Hematopoietic multipotent progenitor cell treated with erythropoietin and hydrocortisone succinate and interleukin-3 and kit ligand, for 8 days (in vitro differentiated cells): ENCODE measurements at regions not wholly inside any gene's neighbourhood (a gene's known extent, or its start where the extent isn't known, plus 50 kb on each side); places are given as distances from the start of the nearest gene placed in this dataset.
"Not testable (repeated sequence)": the region's sequence is repeated elsewhere in the genome, so short reads cannot be mapped to it uniquely, and the experiment has no call there.

ENCODE experiments used
- DNase-seq: peaks from one replicate; pipeline ENCODE4 v3.0.0-alpha.2; 2015

DNA sequence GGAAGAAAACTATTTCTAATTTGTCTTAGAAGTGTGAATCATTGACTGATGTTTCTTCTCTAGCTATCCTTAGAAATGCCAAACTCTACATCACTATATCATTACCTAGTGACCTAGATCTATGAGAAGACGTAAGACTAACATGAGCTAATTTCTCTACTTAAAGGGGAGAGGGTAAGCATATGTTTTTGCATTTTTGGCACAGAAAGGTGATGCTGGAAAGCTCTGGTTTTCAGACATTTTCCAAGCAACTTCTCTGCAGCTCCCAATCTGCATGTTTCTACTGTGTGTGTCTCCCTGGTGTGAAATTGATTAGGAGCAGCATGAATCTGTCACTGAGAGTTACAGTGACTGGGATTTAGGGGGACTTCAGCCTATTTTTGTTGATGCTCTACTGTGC lies 235.2 kb upstream of the LINC00305 start:
- DNase-seq = no peak

DNA sequence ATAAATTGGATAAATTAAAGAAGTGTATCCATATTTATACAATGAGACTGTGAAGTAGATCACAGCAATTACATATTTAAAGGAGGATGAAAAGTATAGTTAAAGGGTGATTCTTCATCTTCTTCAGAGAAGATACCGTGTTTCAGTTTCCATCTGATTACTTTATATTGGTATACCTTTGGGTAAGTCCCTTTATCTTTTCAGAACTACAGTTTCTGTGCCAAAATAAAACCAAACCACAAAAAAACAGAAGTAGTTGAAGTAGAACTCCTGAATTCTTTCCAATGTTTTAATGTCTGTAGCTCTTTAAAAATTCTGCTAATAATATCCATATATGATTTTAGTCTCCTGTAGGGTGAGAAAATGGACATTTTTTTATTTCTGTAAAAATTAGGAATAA lies 231.2 kb upstream of the LINC00305 start:
- DNase-seq = no peak

DNA sequence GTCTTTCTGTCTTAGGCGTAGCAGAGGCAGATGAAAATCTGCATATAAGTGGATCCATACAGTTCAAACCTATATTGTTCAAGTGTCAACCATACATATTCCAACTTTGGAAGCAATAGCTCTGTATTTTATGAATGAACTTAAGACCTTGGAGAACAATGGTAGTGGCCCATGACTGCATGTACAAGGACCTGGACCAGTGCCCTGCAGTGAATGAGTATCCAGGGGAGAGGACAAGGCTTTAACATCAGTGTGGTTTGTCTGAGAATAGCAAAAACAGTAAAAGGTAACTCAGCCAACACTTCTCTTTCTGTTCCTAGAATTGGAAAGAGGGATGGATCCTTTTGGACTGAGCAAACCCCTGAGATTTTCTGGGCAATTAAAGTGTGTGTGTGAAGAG lies 230.8 kb upstream of the LINC00305 start:
- no peak for DNase-seq

DNA sequence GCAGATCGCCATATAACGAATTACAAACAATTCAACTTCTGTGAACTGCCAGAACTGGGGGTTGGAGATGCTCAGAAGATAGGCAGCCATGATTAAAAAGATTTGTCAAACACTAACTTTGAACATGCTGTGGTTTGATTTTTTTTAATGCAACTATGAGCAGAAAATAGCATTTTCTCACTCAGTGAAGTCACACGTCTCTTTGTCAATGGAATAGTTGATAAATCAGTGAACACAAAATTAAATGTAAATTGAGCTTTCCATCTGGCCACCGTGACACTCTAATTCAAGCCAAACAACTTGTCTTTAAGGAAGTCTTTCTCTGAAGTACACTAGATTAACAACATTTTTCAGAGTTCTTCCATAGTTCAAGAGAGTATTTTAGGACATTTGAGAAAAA lies 228.6 kb upstream of the LINC00305 start:
- no peak for DNase-seq

DNA sequence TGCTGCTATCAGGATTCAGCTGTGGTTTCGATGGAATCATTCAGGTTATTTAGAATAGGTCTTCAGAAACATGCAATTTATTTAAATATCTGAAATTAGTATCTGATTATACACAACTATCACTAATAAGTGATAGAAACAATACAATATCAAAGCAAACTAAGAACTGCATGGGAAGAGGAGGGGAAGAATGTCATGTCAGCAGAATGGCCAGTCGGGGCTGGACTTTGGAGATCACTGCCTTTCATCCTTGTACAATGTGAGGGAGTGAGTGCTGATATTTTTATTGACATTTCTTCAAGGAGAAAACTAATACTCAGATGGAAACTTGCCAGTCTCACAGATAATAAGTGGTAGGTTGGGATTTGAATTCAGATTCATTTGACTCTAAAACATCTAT lies 224.0 kb upstream of the LINC00305 start:
- DNase-seq = no peak

DNA sequence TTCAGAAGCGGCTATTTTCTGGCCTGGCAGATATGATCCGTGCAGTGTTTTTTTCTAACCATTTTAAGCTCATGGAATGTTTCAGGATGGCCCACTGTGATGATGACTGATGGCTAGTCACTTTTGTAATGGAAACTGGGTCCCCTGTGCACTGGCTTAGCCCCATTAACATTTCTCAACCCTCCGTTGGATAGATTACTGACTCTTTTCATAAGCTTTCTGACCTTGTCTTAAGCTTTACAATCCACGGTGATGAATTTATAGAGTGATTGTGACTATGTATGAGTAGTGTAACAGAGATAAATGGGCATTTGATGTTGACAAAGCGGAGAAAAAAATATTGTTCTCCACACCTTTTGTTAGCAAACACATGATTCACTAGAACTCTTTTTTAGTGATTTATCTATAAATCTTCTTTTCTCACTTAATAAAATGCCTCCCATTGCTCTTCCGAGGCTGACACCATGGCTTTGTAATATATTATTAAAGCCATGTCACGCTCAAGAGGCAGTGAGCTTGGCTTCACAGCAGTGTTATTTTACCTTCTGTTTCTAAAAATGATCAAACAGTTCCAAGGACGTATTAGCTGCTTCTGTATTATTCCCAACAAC lies 221.0 kb upstream of the LINC00305 start:
- DNase-seq = not testable (repeated sequence)

DNA sequence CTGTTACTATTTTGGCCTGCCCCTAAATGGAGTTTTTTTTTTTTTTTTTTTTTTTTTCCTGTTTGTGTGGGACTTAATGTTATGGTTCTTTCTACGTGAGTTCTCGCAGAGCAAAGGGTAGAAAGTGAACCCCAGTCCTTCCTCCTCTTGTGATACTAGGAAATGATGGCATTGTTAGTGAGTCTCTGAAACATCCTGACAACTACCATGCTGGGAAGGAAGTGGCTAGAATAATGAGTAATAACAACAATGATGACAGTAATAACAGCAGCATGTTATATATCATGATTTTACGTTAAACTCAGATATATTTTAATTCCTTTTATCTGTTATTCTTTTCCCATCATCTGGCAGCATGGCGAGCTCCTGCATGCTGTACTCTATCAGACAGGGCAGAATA lies 216.2 kb upstream of the LINC00305 start:
- DNase-seq = no peak

DNA sequence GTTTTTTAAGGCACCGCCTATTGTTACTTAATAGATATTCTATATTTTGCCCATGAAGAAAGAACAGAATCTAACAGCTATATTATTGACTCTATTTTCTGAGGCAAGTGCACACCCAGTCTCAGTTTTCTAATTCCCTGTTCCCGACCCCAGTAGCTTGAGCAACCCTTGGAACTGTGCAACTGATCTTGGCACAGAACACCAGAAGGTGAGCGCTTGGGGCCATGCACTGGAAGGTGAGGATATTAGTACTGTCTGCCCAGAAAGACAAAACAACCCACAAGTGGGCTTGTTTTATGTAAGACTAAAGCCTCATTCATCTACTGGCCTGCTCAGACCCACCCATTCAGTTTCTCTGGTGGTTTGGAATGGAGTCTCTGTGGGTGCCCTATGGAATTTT lies 188.8 kb upstream of the LINC00305 start:
- DNase-seq = no peak

DNA sequence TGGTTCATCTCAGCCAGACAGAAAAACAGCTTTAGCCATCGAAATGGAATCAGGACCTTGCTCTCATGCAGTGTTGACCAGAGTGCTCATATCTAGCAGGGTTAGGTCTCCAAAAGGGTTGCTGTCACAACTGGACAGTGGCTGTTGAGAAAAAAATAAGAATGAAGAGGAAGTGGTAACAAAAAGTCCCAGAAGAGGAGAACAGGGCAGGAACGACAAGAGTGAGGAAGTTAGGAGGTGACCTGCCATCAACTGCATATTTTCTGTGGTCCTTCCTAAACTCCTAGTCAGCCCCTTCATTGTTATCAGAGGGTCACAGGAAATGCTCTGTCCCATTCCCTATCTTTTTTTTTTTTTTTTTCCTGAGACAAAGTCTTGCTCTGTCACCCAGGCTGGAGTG lies 188.1 kb upstream of the LINC00305 start:
- no peak for DNase-seq

DNA sequence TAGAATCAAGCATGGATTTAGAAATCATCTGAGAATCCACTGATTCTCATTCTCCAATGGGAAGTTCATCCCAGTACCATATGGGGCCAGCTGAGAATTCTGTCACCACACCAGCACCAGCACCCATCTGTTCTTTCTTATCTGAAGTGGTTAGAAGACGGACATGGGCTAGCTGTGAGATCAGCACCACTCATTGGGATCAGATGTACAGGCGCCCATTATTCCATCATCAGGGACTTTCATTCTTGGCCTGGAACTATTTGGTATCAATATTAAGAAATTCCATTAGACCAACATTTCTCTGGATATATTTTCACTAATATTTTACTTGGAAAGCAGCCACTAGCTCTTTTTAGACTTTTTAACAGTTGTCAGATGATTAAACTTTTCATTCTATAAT lies 185.9 kb upstream of the LINC00305 start:
- no peak for DNase-seq

DNA sequence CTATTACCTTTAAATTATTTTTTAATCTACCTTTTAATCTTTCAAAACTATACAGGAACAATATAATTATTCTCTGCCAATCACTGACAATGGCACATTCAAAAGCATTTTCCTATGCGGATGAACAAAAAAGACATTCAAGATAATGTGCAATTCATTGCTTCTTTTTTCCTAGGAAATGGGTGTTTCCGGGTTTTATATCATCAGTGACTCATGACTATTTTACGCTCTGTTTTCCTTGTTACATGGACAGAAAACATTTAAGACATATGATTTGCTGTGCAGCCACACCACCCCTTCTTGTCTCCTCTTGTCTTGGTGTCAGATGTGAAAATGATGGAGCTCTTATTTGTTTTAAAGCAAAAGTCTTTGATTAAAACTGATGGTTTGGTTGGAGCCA lies 184.7 kb upstream of the LINC00305 start:
- no peak for DNase-seq

DNA sequence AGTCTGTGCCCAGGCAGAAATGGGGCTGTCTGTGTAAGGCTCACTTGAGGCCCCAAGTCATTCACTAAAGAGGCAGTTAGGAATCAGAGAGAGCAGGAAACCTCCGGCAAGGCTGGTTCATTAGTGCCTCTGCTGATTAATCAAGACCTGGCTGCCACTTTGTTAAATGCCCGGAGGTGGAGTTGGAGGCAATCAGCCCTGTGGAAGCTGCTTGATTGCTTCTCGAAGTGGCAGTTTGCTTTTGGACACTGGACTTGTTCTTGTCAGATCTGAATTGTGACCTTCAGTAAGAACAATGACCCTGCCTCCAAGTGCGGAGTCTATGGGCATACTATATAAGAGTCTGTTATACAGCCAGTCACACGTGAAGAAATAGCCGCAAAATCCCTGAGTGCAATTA lies 183.9 kb upstream of the LINC00305 start:
- no peak for DNase-seq

DNA sequence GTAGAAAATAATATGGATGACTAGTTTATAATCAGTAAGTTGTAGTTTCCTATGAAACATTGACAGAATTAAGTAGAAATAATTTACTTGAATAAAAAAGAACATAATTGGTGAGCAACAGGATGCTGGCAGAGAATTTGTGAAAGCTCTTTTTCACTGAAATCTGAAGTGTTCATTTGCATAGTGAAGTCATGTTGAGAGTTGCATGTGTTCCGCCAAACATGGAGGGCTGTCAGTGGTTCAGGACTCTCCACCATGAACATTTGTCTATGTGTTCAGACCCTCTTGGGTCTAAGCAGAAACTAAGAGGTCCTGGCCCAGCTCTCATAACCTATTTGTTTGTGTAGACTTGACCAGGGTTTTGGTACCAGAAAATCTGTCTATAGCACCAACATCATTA lies 182.5 kb upstream of the LINC00305 start:
- no peak for DNase-seq

DNA sequence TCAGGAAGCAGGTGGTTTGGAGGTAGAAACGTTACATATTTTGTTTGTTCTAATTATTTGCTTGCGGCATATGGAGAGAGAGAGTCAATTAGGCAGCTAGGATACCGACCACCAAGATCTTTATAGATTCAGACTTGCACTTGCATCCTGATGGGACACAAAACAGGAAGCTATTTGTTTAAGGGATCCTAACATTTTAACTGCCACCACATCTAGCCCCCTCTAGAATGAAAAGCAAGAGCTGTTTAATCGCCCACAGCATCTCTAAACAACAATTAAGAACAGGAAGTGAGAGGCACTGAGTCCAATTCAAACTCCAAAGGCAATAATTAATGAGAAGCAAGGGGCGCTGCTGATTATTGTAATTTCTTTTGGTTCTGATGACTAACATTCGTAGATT lies 182.0 kb upstream of the LINC00305 start:
- DNase-seq = no peak

DNA sequence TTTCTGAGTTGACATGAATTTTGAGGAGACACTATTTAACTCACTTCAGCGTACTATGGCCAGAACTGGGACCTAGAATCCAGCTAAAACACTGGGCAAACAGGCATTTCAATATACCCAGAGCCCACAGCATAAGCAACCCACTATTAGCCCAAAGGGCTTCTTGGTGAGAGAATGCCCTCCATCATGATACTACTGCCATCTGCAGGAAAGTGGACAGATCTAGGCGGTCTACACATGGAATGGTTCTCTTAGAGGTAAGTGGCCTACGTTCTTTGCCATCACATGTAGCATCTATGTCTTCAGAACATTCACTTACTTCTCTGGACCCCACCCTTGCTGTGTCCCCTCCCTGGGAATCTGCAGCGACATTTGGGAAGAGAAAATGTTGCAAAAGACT lies 181.3 kb upstream of the LINC00305 start:
- no peak for DNase-seq

DNA sequence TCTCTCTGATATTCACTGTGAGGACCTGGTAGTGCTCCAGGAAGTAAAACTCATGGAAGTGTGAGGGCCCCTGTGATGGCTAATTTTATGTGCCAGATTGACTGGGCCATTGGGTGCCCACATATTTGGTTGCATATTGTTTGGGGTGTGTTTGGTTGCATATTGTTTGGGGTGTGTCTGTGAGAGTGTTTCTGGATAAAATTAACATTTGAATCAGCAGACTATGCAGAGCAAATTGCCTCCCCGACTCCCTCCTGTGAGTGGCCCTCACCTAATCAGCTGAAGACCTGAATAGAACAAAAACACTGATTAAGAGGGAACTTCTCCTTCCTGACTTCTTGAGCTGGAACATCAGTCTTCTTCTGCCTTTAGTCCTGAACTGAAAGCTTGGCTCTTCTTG lies 173.3 kb upstream of the LINC00305 start:
- DNase-seq = no peak

DNA sequence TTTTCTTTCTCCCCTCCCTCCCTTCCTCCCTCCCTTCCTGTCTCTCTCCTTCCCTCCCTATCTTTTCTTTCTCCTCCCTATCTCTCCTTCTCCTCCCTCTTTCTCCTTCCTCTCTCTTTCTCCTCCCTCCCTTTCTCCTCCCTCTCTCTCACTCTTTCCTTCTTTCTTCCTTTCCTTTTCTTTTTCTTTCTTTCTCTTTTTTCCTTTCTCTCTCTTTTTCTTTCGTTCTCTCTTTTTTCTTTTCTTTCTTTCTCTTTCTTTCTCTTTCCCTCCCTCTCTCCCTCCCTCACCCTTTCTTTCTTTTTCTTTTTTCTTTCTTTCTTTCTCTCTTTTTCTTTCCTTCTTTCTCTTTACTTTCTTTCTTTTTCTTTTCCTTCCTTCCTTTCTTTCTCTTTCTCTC lies 169.7 kb upstream of the LINC00305 start:
- DNase-seq = no peak

DNA sequence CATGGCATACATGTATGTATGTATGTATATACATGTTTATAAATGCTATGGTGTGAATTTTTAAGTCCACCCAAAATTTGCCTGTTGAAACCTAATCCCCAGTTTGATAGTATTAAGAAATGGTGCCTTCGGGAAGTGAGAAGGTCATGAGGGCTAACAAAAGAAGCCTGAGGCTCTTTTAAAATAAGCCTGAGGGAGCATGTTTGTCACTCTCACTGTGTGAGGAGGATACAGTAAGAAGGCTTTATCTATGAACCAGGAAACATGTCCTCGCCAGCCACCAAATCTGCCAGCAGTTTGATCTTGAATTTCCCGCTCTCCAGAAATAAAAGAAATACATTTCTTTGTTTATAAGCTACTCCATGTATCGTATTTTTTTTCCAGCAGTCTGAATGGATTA lies 163.0 kb upstream of the LINC00305 start:
- no peak for DNase-seq

DNA sequence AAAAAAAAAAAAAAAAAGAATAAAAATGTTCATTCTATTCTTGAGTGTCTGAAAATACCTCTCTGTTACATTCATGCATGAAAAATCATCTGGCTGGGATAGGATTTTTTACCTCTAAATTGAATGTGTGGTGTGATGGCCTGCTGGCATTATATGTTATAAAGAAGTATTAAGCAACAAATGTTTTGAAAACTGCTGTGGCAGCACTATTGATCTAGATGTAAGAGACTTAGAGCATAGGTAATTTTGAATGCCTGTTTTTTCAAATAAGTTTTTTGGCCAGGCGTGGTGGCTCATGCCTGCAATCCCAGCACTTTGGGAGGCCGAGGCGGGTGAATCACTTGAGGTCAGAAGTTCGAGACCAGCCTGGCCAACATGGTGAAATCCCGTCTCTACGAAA lies 147.0 kb upstream of the LINC00305 start:
- no peak for DNase-seq

DNA sequence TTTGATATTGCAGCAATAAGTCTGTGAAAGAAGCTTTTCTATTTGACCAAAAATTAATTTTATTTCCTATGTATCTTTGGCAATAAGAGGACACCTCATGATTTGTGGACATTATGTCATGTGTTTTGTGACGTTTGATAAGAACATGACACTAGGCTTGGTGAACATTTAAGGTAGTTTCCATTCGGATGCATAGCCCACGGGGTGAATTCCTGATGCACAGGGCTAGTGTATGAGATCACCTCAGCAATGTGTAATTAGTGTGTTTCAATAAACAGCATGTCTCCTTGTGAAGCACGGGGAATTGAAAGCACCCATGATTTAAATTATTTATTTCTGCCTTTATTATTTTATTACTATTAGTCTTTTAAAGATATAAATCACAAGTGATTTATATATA lies 146.1 kb upstream of the LINC00305 start:
- DNase-seq = no peak

DNA sequence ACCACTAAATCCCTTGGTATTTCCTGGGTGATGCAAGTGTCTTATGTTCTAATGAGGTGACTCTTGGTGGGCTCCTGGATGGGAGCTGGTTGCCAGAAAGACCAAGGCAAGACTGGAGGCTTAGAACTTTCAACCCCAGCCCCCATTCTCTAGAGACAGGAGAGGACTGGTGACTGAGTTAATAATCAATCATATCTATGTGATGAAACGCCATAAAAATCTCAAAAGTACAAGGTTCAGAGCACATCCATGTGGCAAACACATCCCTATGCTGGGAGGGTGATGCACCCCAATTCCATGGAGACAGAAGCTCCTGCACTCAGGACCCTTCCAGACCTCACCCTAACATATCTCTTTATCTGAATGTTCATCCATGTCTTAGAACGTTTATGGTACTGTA lies 139.5 kb upstream of the LINC00305 start:
- no peak for DNase-seq

DNA sequence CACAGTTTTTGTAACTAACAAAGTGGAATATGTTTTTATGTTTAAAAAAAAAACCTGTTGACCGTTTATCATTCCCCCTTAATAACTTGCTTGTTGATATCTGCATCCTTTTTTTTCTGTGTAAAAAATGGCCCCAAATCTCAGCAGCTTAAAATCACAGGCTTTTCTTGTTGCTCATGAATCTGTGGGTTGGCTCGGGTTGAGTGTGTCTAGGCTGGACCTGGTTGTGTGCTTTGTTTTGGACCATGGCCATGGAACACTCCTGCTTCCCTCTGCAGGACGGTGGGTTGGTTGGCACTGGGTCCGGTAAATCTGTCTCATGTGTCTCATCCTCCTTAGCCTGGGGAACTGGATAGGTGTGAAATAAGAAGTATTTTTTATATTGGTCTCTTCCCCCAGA lies 139.0 kb upstream of the LINC00305 start:
- DNase-seq = no peak

DNA sequence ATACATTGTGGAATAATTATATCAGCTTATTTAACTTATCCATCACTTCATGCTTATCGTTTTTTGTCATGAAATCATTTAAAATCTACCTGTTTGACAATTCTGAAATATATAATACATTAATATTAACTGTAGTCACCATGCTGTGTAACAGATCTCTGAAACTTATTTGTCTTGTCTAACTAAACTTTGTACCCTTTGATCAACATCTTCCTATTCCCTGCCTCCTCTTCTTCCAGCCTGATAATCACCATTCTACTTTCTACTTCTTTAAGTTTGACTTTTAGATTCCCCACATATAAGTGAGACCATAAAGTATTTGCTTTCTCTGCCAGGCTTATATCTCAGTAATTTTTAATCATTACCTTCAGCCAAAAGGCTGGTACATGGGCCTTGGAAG lies 134.2 kb upstream of the LINC00305 start:
- DNase-seq = no peak

DNA sequence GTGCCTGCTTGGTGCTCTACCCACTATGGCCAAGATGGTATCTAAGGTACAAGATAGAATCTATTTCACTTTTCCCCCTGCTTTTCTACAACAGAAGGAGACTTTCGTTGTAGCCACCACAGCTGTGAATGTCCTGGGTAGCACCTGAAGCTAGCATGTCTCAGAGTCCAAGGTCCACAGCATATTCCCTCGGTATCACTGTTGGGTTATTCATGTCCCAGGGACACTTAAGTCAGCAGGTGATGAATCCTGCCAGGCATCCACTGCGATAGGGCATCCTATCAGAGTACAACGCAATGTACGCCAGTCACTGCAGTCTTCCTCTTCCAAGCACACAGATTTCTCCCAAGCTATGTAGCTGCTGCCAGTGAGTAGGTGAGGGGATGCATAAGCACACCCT lies 129.1 kb upstream of the LINC00305 start:
- DNase-seq = no peak

DNA sequence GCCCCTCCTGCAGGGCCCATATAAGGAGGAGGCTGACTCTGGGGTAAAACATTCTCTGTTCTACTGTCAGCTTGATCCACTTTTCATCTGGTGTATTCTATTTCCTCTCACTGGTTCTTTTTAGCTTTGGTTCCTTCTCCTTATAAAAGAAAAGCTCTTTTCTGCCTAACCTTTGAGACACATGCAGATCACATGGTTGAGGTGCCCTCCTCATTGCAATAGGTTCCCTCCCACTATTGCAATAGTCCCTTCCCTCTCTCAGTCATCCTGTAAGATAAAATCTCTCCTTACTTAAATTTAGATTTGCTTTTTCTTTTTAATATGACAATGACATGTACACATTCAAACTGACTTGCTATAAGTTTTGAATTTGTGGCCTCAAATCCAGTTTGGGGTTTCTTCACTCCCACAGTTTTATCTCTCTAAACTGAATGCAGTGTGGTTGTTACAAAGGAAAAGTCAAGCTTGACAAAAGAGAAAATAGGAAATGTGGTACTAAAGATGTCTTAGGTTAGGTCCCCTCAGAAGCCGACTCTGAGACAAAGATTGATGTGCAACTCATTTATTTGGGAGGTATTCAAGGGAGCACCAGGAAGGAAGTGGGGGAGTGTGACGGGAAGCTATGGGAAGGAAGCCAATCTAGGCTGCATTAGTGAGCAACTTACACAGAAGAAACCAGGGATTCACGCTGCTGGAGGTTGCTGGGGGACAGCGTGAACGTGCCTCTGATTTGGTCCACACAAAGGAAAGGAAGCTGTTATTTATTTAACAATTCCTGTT lies 127.6 kb upstream of the LINC00305 start:
- no peak for DNase-seq
